ENCODE measurements at regions not wholly inside any gene's neighbourhood (a gene's known extent, or its start where the extent isn't known, plus 50 kb on each side); places are given as distances from the start of the nearest gene placed in this dataset.

GRCh38 chr16:79393564-79393963 lies 207.0 kb downstream of the MAF start:
- TF ChIP-seq POLR2A (IDR thresholded peaks at IDR 0.05) (no peak), CTCF (IDR thresholded peaks at IDR 0.05) (no peak)

Data from esophagus squamous epithelium (tissue), 4 donors.